H1 (cell line): ENCODE measurements at regions not wholly inside any gene's neighbourhood (a gene's known extent, or its start where the extent isn't known, plus 50 kb on each side); places are given as distances from the start of the nearest gene placed in this dataset.

Experiments
- CTCF ChIA-PET: fragments of 300-600 bp; sonication (Branson Sonifier 250); formaldehyde crosslinking; loops from one replicate; lab custom pipeline; 2021; ENCODE audit not compliant: partially characterized antibody; lab: Charles Lee
- POLR2A ChIA-PET: fragments of 300-600 bp; sonication (Branson Sonifier 250); formaldehyde crosslinking; loops from one replicate; lab custom pipeline; 2021; ENCODE audit warnings: inconsistent platforms; ENCODE audit not compliant: partially characterized antibody; lab: Charles Lee
- DNase-seq, 2 experiments: peaks; one replicate each; pipeline versions ENCODE4 v3.0.0 to v3.0.0-alpha.2; 2010 to 2022; ENCODE audit warnings: low spot score in 2 of 2, low read depth in 1 of 2, mixed read lengths in 1 of 2
- FAIRE-seq: peaks from 2 replicates; lab custom pipeline; 2011; peaks lifted over from hg19 to GRCh38; lab: Jason Lieb, UNC
- H2AFZ ChIP-seq: 2 replicates; pipeline ENCODE4 v1.8.1; 2012; ENCODE audit warnings: low read length, inconsistent platforms
- H2AK5ac ChIP-seq: 2 replicates; pipeline ENCODE4 v1.6.1; 2013; ENCODE audit warnings: low read depth, low read length
- H2BK120ac ChIP-seq: replicated peaks from 2 replicates; pipeline ENCODE3; 2013; ENCODE audit warnings: low read depth, low read length, inconsistent platforms
- H2BK12ac ChIP-seq: 2 replicates; pipeline ENCODE4 v1.6.1; 2013; ENCODE audit warnings: low read depth, low read length
- H2BK15ac ChIP-seq: 2 replicates; pipeline ENCODE4 v1.6.1; 2013; ENCODE audit warnings: low read length
- H2BK20ac ChIP-seq: 2 replicates; pipeline ENCODE4 v1.6.1; 2013; ENCODE audit warnings: low read length
- H2BK5ac ChIP-seq: 2 replicates; pipeline ENCODE4 v1.6.1; 2013; ENCODE audit warnings: low read depth, low read length
- H3K14ac ChIP-seq: 2 replicates; pipeline ENCODE4 v1.6.1; 2013; ENCODE audit warnings: inconsistent platforms; ENCODE audit not compliant: insufficient read length
- H3K18ac ChIP-seq: 2 replicates; pipeline ENCODE4 v1.6.1; 2013; ENCODE audit warnings: low read length; ENCODE audit errors: extremely low read depth
- H3K23ac ChIP-seq: 2 replicates; pipeline ENCODE4 v1.6.1; 2013; ENCODE audit warnings: inconsistent platforms; ENCODE audit not compliant: insufficient read length
- H3K23me2 ChIP-seq: 2 replicates; pipeline ENCODE4 v1.6.1; 2013; ENCODE audit warnings: low read depth, low read length
- H3K27ac ChIP-seq: 2 replicates; pipeline ENCODE4 v1.6.1; 2011; ENCODE audit warnings: low read depth, low read length, inconsistent platforms
- H3K27me3 ChIP-seq, 4 experiments: replicated peaks in 1 of 4; 1 replicate in 1 of 4; 2 replicates in 3 of 4; pipeline versions ENCODE4 v1.6.1 to v1.8.1; 2011 to 2013; ENCODE audit warnings: low read length in 3 of 4, mild to moderate bottlenecking in 3 of 4, inconsistent platforms in 2 of 4, mixed read lengths in 2 of 4, moderate library complexity in 1 of 4; ENCODE audit not compliant: control insufficient read depth in 3 of 4, insufficient read depth in 3 of 4; ENCODE audit errors: extremely low read depth in 1 of 4
- H3K36me3 ChIP-seq, 4 experiments: 2 replicates each; pipeline versions ENCODE4 v1.6.1 to v1.8.1; 2011 to 2013; ENCODE audit warnings: mild to moderate bottlenecking in 4 of 4, low read length in 3 of 4, moderate library complexity in 2 of 4, control low read depth in 1 of 4, inconsistent platforms in 1 of 4; ENCODE audit not compliant: insufficient read depth in 4 of 4, control insufficient read depth in 2 of 4
- H3K4ac ChIP-seq: replicated peaks from 2 replicates; pipeline ENCODE3; 2013; ENCODE audit warnings: low read length, low read depth, mixed read lengths, inconsistent platforms; ENCODE audit not compliant: insufficient read length
- H3K4me1 ChIP-seq, 4 experiments: replicated peaks in 1 of 4; 1 replicate in 1 of 4; 2 replicates in 3 of 4; pipeline versions ENCODE4 v1.6.1 to v1.8.1; 2011 to 2013; ENCODE audit warnings: low read length in 3 of 4, inconsistent platforms in 2 of 4, mixed read lengths in 1 of 4; ENCODE audit not compliant: insufficient read depth in 4 of 4, control insufficient read depth in 3 of 4
- H3K4me2 ChIP-seq, 2 experiments: 2 replicates each; pipeline versions ENCODE4 v1.6.1 to v1.8.1; 2011 to 2013; ENCODE audit warnings: low read depth in 2 of 2, low read length in 2 of 2, control low read depth in 1 of 2, inconsistent platforms in 1 of 2, mild to moderate bottlenecking in 1 of 2; ENCODE audit not compliant: insufficient read depth in 1 of 2
- H3K4me3 ChIP-seq, 4 experiments: fragments of 200-600, 300-600 bp in 1 of 4; sonication (generic), shearing (Covaris generic), sonication (Bioruptor Twin) in 1 of 4; 2 replicates each; pipeline versions ENCODE4 v1.5.1 to v1.8.1; 2011 to 2016; ENCODE audit warnings: low read length in 4 of 4, low read depth in 3 of 4, control low read depth in 2 of 4, inconsistent platforms in 2 of 4, mild to moderate bottlenecking in 2 of 4, mixed read lengths in 1 of 4, moderate library complexity in 1 of 4; ENCODE audit not compliant: insufficient read depth in 2 of 4; ENCODE audit errors: extremely low read depth in 1 of 4
- H3K56ac ChIP-seq: replicated peaks from 2 replicates; pipeline ENCODE3; 2013; ENCODE audit warnings: low read depth, mild to moderate bottlenecking, mixed read lengths, low read length, inconsistent platforms; ENCODE audit not compliant: insufficient read length
- H3K79me1 ChIP-seq: 2 replicates; pipeline ENCODE4 v1.6.1; 2013; ENCODE audit warnings: low read depth, low read length, control low read depth
- H3K79me2 ChIP-seq, 2 experiments: 2 replicates each; pipeline versions ENCODE4 v1.6.1 to v1.8.1; 2012 to 2013; ENCODE audit warnings: low read length in 2 of 2, mild to moderate bottlenecking in 2 of 2, inconsistent platforms in 1 of 2; ENCODE audit not compliant: insufficient read depth in 2 of 2, control insufficient read depth in 1 of 2
- H3K9ac ChIP-seq, 4 experiments: replicated peaks in 1 of 4; 1 replicate in 1 of 4; 2 replicates in 3 of 4; pipeline versions ENCODE4 v1.6.1 to v1.8.1; 2011 to 2013; ENCODE audit warnings: low read depth in 3 of 4, low read length in 3 of 4, control low read depth in 2 of 4, mild to moderate bottlenecking in 2 of 4, moderate library complexity in 2 of 4, inconsistent platforms in 1 of 4; ENCODE audit errors: extremely low read depth in 1 of 4
- H3K9me3 ChIP-seq, 2 experiments: 2 replicates each; pipeline versions ENCODE4 v1.6.1 to v1.8.1; 2012 to 2013; ENCODE audit warnings: mild to moderate bottlenecking in 2 of 2, moderate library complexity in 2 of 2, control low read depth in 1 of 2, inconsistent platforms in 1 of 2, low read depth in 1 of 2, low read length in 1 of 2, mixed read lengths in 1 of 2; ENCODE audit not compliant: insufficient read depth in 2 of 2
- H4K20me1 ChIP-seq, 2 experiments: replicated peaks in 1 of 2; 2 replicates each; pipeline versions ENCODE3 to v1.8.1; 2011 to 2013; ENCODE audit warnings: inconsistent platforms in 2 of 2, low read length in 2 of 2, mild to moderate bottlenecking in 1 of 2; ENCODE audit not compliant: insufficient read depth in 2 of 2, control insufficient read depth in 1 of 2
- H4K5ac ChIP-seq: 2 replicates; pipeline ENCODE4 v1.6.1; 2013; ENCODE audit warnings: low read length, low read depth, mixed read lengths, inconsistent platforms; ENCODE audit not compliant: insufficient read length
- H4K8ac ChIP-seq: 2 replicates; pipeline ENCODE4 v1.8.0; 2013; ENCODE audit warnings: mild to moderate bottlenecking, moderate library complexity, low read length, inconsistent platforms; ENCODE audit not compliant: insufficient read depth; ENCODE audit errors: extremely low read depth
- H4K91ac ChIP-seq: replicated peaks from 2 replicates; pipeline ENCODE3; 2013; ENCODE audit warnings: low read length, mixed read lengths, inconsistent platforms; ENCODE audit not compliant: insufficient read length
- CHD2 ChIP-seq: IDR thresholded peaks from 2 replicates; pipeline ENCODE4 v1.6.1; 2012; ENCODE audit warnings: low read length, improper control_type of control experiment
- KDM4A ChIP-seq: IDR thresholded peaks from one replicate; pipeline ENCODE4 v1.7.1; 2012; ENCODE audit warnings: low read depth, mild to moderate bottlenecking, moderate library complexity, low read length, inconsistent platforms; ENCODE audit not compliant: severe bottlenecking
- SIX5 ChIP-seq: IDR thresholded peaks from 2 replicates; pipeline ENCODE4 v1.6.1; 2011; ENCODE audit warnings: mild to moderate bottlenecking, low read depth, low read length
- SUZ12 ChIP-seq: fragments of 200-600 bp; sonication (generic); IDR thresholded peaks from 2 replicates; pipeline ENCODE4 v1.6.1; 2012; ENCODE audit warnings: mild to moderate bottlenecking, inconsistent platforms, low read length, moderate library complexity, mixed read lengths
- WGBS, 2 experiments: shearing (Covaris generic) in 1 of 2; methylation state at CpG; one replicate each; pipeline versions ENCODE4 v1.1.6 to v1.1.7; 2013 to 2015; ENCODE audit warnings: low lambda C conversion rate in 2 of 2, mixed read lengths in 2 of 2, inconsistent platforms in 1 of 2, low coverage in 1 of 2, missing lambda C conversion rate in 1 of 2; ENCODE audit not compliant: insufficient replicate concordance in 2 of 2, insufficient coverage in 1 of 2, insufficient read length in 1 of 2; ENCODE audit errors: extremely low coverage in 1 of 2, missing lambda C conversion rate in 1 of 2; 5-methylcytosine and 5-hydroxymethylcytosine counted together
- TF ChIP-seq, protein P1 (sequence below): IDR thresholded peaks from 2 replicates; pipeline ENCODE4 v1.6.1; 2011; ENCODE audit warnings: low read depth, mild to moderate bottlenecking, low read length; ENCODE audit not compliant: insufficient read depth

- ChIA-PET CTCF (interaction anchor here (0.6 kb wide), 1 partner anchor 548 kb away, joined by 3 read pairs; no protein-coding TSS in a partner anchor), POLR2A (no interaction called here)
- H3K18ac ChIP-seq, result no peak overlapping the region
- no peak overlapping the region for H4K5ac ChIP-seq
- no peaks in the 10 kb centered on the region for H3K79me1 ChIP-seq
- no peak overlapping the region for H2BK12ac ChIP-seq
- no peaks in the 10 kb centered on the region for H3K27me3 ChIP-seq
- H3K56ac ChIP-seq, result no peak overlapping the region
- no peak overlapping the region for H3K27ac ChIP-seq
- DNase-seq (no peak), FAIRE-seq (no peak)
- no peak overlapping the region for H3K9ac ChIP-seq
- H4K91ac ChIP-seq, result no peak overlapping the region
- no peak overlapping the region for H3K4me2 ChIP-seq
- WGBS, 2 experiments, result 97% methylated on average over 7 of the region's 7 CpGs; no CpG with 5 or more reads in 1 of the 2 experiments
- no peak overlapping the region for H2BK20ac ChIP-seq
- H3K4me1 ChIP-seq, result no peaks in the 10 kb centered on the region
- no peak overlapping the region for H3K4me3 ChIP-seq
- H3K14ac ChIP-seq, result no peak overlapping the region
- no peak overlapping the region for H4K8ac ChIP-seq
- H3K4ac ChIP-seq, result no peak overlapping the region
- no peaks in the 10 kb centered on the region for H3K36me3 ChIP-seq
- H3K23me2 ChIP-seq, result no peaks in the 10 kb centered on the region
- no peak overlapping the region for H2BK120ac ChIP-seq
- 0 out of 4 replicates have a peak, but pooled peaks cover 0 to 2% of the 10 kb centered on the region in 2 experiments for H3K9me3 ChIP-seq
- H4K20me1 ChIP-seq, result no peaks in the 10 kb centered on the region
- no peak for TF ChIP-seq SIX5
- no peak for TF ChIP-seq KDM4A
- TF ChIP-seq, protein P1, sequence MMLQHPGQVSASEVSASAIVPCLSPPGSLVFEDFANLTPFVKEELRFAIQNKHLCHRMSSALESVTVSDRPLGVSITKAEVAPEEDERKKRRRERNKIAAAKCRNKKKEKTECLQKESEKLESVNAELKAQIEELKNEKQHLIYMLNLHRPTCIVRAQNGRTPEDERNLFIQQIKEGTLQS, result no peak
- TF ChIP-seq SUZ12, result no peak
- TF ChIP-seq CHD2, result no peak
- H2BK15ac ChIP-seq, result no peak overlapping the region
- no peak overlapping the region for H2AK5ac ChIP-seq
- H2BK5ac ChIP-seq, result no peak overlapping the region
- no peak overlapping the region for H3K23ac ChIP-seq
- H2AFZ ChIP-seq, result no peak overlapping the region
- no peaks in the 10 kb centered on the region for H3K79me2 ChIP-seq
These were observed 305.3 kb downstream of the IRS2 start for GRCh38 chr13:109481040-109481439.
